WERI-Rb-1 (cell line): ENCODE measurements at regions not wholly inside any gene's neighbourhood (a gene's known extent, or its start where the extent isn't known, plus 50 kb on each side); places are given as distances from the start of the nearest gene placed in this dataset.

Source experiments
- DNase-seq: peaks from one replicate; pipeline ENCODE4 v3.0.0-alpha.2; 2020
- H3K27ac ChIP-seq: fragments of 250-450 bp; sonication (Bioruptor Pico); 2 replicates; pipeline ENCODE4 v1.5.1; 2020; ENCODE audit warnings: mild to moderate bottlenecking, moderate library complexity
- H3K27me3 ChIP-seq: fragments of 250-450 bp; sonication (Bioruptor Pico); 2 replicates; pipeline ENCODE4 v1.5.1; 2021; ENCODE audit warnings: mild to moderate bottlenecking, low read depth, moderate library complexity; ENCODE audit not compliant: insufficient read depth, severe bottlenecking
- H3K36me3 ChIP-seq: fragments of 250-450 bp; sonication (Bioruptor Pico); 2 replicates; pipeline ENCODE4 v1.5.1; 2020; ENCODE audit warnings: mild to moderate bottlenecking, moderate library complexity
- H3K4me3 ChIP-seq: 2 replicates; pipeline ENCODE4 v1.5.1; 2011; ENCODE audit warnings: low read depth, mild to moderate bottlenecking, control low read depth, low read length
- H3K9me3 ChIP-seq: fragments of 250-450 bp; sonication (Bioruptor Pico); 2 replicates; pipeline ENCODE4 v1.5.1; 2021; ENCODE audit warnings: mild to moderate bottlenecking, moderate library complexity; ENCODE audit not compliant: severe bottlenecking
- CTCF ChIP-seq: IDR thresholded peaks from 2 replicates; pipeline ENCODE4 v1.5.1; 2011; ENCODE audit warnings: low read depth, mild to moderate bottlenecking, control low read depth, inconsistent platforms, low read length

GRCh38 chr15:39095218-39095879 lies 485.5 kb upstream of the THBS1 start:
- H3K36me3 ChIP-seq, result no peaks in the 10 kb centered on the region
- H3K27ac ChIP-seq, result no peak overlapping the region
- no peak for DNase-seq
- peaks cover 10% of the 10 kb centered on the region for H3K27me3 ChIP-seq
- no peak overlapping the region for H3K4me3 ChIP-seq
- no peaks in the 10 kb centered on the region for H3K9me3 ChIP-seq
- TF ChIP-seq CTCF, result no peak

- Histone ChIP-seq H3K36me3 (no peaks in the 10 kb centered on the region), H3K27ac (no peak overlapping the region), H3K27me3 (peaks cover 10% of the 10 kb centered on the region), H3K4me3 (no peak overlapping the region), H3K9me3 (no peaks in the 10 kb centered on the region)
- DNase-seq, result no peak
- no peak for TF ChIP-seq CTCF
Measured at GRCh38 chr15:39096608-39097205, 484.2 kb upstream of the THBS1 start.

GRCh38 chr15:39099524-39099923 lies 481.4 kb upstream of the THBS1 start:
- TF ChIP-seq CTCF, result no peak
- no peak overlapping the region for H3K27ac ChIP-seq
- H3K4me3 ChIP-seq, result no peak overlapping the region
- H3K27me3 ChIP-seq, result peaks cover 13% of the 10 kb centered on the region
- H3K36me3 ChIP-seq, result no peaks in the 10 kb centered on the region
- DNase-seq, result no peak
- H3K9me3 ChIP-seq, result no peaks in the 10 kb centered on the region

GRCh38 chr15:39100106-39100660 lies 480.7 kb upstream of the THBS1 start:
- DNase-seq, result no peak
- H3K27me3 ChIP-seq, result peaks cover 15% of the 10 kb centered on the region
- no peak overlapping the region for H3K4me3 ChIP-seq
- no peaks in the 10 kb centered on the region for H3K9me3 ChIP-seq
- no peak for TF ChIP-seq CTCF
- H3K36me3 ChIP-seq, result no peaks in the 10 kb centered on the region
- H3K27ac ChIP-seq, result no peak overlapping the region

DNA sequence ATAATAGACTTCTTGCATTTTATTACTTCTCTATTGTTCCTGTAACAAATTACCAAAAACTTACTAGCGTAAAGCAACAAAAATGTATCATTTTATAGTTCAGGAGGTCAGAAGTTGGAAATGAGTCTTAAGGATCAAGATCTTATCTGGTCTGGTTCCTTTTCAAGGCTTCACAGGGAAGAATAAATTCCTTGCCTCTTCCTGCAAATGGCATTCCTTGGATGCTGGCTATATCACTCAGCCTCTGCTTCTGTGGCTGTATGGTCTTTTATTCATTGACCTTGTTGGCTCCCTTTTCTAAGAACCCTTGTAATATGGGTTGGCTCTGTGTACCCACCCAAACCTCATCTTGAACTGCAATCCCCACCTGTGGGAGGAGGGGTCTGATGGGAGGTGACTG lies 478.4 kb upstream of the THBS1 start:
- DNase-seq, result no peak
- TF ChIP-seq CTCF, result no peak
- Histone ChIP-seq H3K27me3 (peaks cover 16% of the 10 kb centered on the region), H3K27ac (no peak overlapping the region), H3K36me3 (no peaks in the 10 kb centered on the region), H3K4me3 (no peak overlapping the region), H3K9me3 (no peaks in the 10 kb centered on the region)
